Psoas muscle (tissue), 7 donors: ENCODE measurements at regions not wholly inside any gene's neighbourhood (a gene's known extent, or its start where the extent isn't known, plus 50 kb on each side); places are given as distances from the start of the nearest gene placed in this dataset.

ENCODE experiments used
- ATAC-seq, 4 donors: fragments of 200-7000 bp; cut with Tn5 transposase; one replicate each; pipeline ENCODE4 v1.9.1; 2020; ENCODE audit warnings: moderate library complexity in 3 of 4, mild to moderate bottlenecking in 2 of 4
- DNase-seq, 2 donors: peaks; one replicate each; pipeline ENCODE4 v3.0.0-alpha.2; 2020
- H3K27ac ChIP-seq: fragments of 200-600 bp; one replicate; pipeline ENCODE4 v1.8.0; 2022
- H3K27me3 ChIP-seq, 3 donors: fragments of 200-600 bp in 1 of 3; one replicate each; pipeline versions ENCODE4 v1.6.1 to v1.8.0; 2013 to 2022; ENCODE audit warnings: low read length in 2 of 3, mild to moderate bottlenecking in 2 of 3, moderate library complexity in 1 of 3; ENCODE audit not compliant: insufficient read depth in 3 of 3
- H3K36me3 ChIP-seq, 2 donors: fragments of 200-600 bp in 1 of 2; one replicate each; pipeline versions ENCODE4 v1.6.1 to v1.8.0; 2013 to 2022; ENCODE audit warnings: low read depth in 1 of 2, mild to moderate bottlenecking in 1 of 2, moderate library complexity in 1 of 2; ENCODE audit not compliant: insufficient read depth in 1 of 2
- H3K4me1 ChIP-seq: fragments of 200-600 bp; one replicate; pipeline ENCODE4 v1.8.0; 2022
- H3K4me3 ChIP-seq: fragments of 200-600 bp; one replicate; pipeline ENCODE4 v1.8.0; 2022; ENCODE audit warnings: mild to moderate bottlenecking
- H3K9me3 ChIP-seq: fragments of 200-600 bp; one replicate; pipeline ENCODE4 v1.8.0; 2022
- CTCF ChIP-seq: fragments of 200-600 bp; IDR thresholded peaks from one replicate; pipeline ENCODE4 v1.8.0; 2022; ENCODE audit warnings: antibody characterized with exemption
- WGBS, 3 donors: extraction: QIAGEN DNeasy Blood & Tissue Kit; methylation state at CpG; one replicate each; pipeline versions ENCODE4 v1.1.6 to v1.1.7; 2013; 5-methylcytosine and 5-hydroxymethylcytosine counted together
- intact Hi-C, 2 donors: fragments of 100-400 bp; cut with DNase I; formaldehyde crosslinking; loops; one replicate each; pipeline versions ENCODE4 v1.11.0 to v1.14.2; 2022
- donor health status: healthy with polysubstance abuse.
- donor health status: DM: no; HTN: no; CAD: no; lungs with moderate emphysema.
- donor health status: Bipolar disorder and iron deficiency.
- donor health status: healthy.
- donor health status: DM: yes; HTN: yes; CAD: no.
- donor health status: DM: no; HTN: no; CAD: no.
- donor health status: DM: yes; HTN: yes; CAD: no.

GRCh38 chr2:144215207-144215606 is 304.7 kb downstream of the ZEB2 start:
- TF ChIP-seq CTCF, result no peak
- H3K9me3 ChIP-seq, result no peaks in the 10 kb centered on the region
- 56 to 98% (median 89%) methylated on average over 1 of the region's 1 CpG for whole genome bisulfite sequencing, 3 donors
- peaks cover 14% of the 10 kb centered on the region for H3K4me1 ChIP-seq
- H3K27me3 ChIP-seq, result no peaks in the 10 kb centered on the region
- H3K4me3 ChIP-seq, result no peak overlapping the region
- no peak overlapping the region for H3K27ac ChIP-seq
- ATAC-seq (no peak), DNase-seq (no peak)
- H3K36me3 ChIP-seq, result no peaks in the 10 kb centered on the region
- intact Hi-C loops, result no loop called here

- no peaks in the 10 kb centered on the region for H3K9me3 ChIP-seq
- ATAC-seq (no peak), DNase-seq (no peak)
- H3K4me3 ChIP-seq, result no peak overlapping the region
- no peak for TF ChIP-seq CTCF
- no peaks in the 10 kb centered on the region for H3K36me3 ChIP-seq
- intact Hi-C loops, result no loop called here
- WGBS, 3 donors, result 92 to 99% (median 94%) methylated on average over 2 of the region's 2 CpGs
- H3K27ac ChIP-seq, result no peak overlapping the region
- no peaks in the 10 kb centered on the region for H3K27me3 ChIP-seq
- H3K4me1 ChIP-seq, result peaks cover 8% of the 10 kb centered on the region
Observed at GRCh38 chr2:144213797-144214196, 306.1 kb downstream of the ZEB2 start.

GRCh38 chr2:144211826-144212225 is 308.1 kb downstream of the ZEB2 start:
- Histone ChIP-seq H3K4me1 (no peaks in the 10 kb centered on the region), H3K27me3 (no peaks in the 10 kb centered on the region), H3K9me3 (no peaks in the 10 kb centered on the region), H3K36me3 (peaks cover 4 to 11% of the 10 kb centered on the region in 2 donors), H3K27ac (no peak overlapping the region), H3K4me3 (no peak overlapping the region)
- ATAC-seq (no peak), DNase-seq (no peak)
- 97 to 99% (median 98%) methylated on average over 4 of the region's 4 CpGs for WGBS, 3 donors
- no peak for TF ChIP-seq CTCF
- intact Hi-C loops, result no loop called here

GRCh38 chr2:144211065-144211464 is 308.9 kb downstream of the ZEB2 start:
- no peak for TF ChIP-seq CTCF
- no peaks in the 10 kb centered on the region for H3K4me1 ChIP-seq
- WGBS, 3 donors, result 90 to 93% (median 93%) methylated on average over 4 of the region's 4 CpGs
- DNase-seq, result no peak
- H3K27me3 ChIP-seq, result no peaks in the 10 kb centered on the region
- intact Hi-C loops, result no loop called here
- H3K4me3 ChIP-seq, result no peak overlapping the region
- ATAC-seq, result no peak
- H3K27ac ChIP-seq, result no peak overlapping the region
- peaks cover 4 to 11% of the 10 kb centered on the region in 2 donors for H3K36me3 ChIP-seq
- H3K9me3 ChIP-seq, result no peaks in the 10 kb centered on the region

- TF ChIP-seq CTCF, result no peak
- no peak overlapping the region for H3K27ac ChIP-seq
- H3K27me3 ChIP-seq, result no peaks in the 10 kb centered on the region
- DNase-seq (no peak), ATAC-seq (no peak)
- intact Hi-C loops, result no loop called here
- no peak overlapping the region for H3K4me3 ChIP-seq
- H3K4me1 ChIP-seq, result no peaks in the 10 kb centered on the region
- H3K9me3 ChIP-seq, result no peaks in the 10 kb centered on the region
- peaks cover 4 to 11% of the 10 kb centered on the region in 2 donors for H3K36me3 ChIP-seq
- 92 to 97% (median 96%) methylated on average over 2 of the region's 2 CpGs for WGBS, 3 donors
Observed at GRCh38 chr2:144210076-144210475, 309.8 kb downstream of the ZEB2 start.
